Mesendoderm (in vitro differentiated cells): ENCODE measurements at regions not wholly inside any gene's neighbourhood (a gene's known extent, or its start where the extent isn't known, plus 50 kb on each side); places are given as distances from the start of the nearest gene placed in this dataset.

Source experiments
- DNase-seq: peaks from one replicate; pipeline ENCODE4 v3.0.0; 2013
- H2AK5ac ChIP-seq: 2 replicates; pipeline ENCODE4 v1.6.1; 2013; ENCODE audit warnings: low read length, inconsistent platforms
- H2BK120ac ChIP-seq: 2 replicates; pipeline ENCODE4 v1.6.1; 2013; ENCODE audit warnings: low read depth, mild to moderate bottlenecking, low read length, moderate library complexity, mixed read lengths
- H2BK15ac ChIP-seq: replicated peaks from 2 replicates; pipeline ENCODE4 v1.6.1; 2013; ENCODE audit warnings: low read depth, mild to moderate bottlenecking, moderate library complexity
- H2BK5ac ChIP-seq: 2 replicates; pipeline ENCODE4 v1.6.1; 2013; ENCODE audit warnings: low read length, inconsistent platforms
- H3K18ac ChIP-seq: 2 replicates; pipeline ENCODE4 v1.6.1; 2013; ENCODE audit warnings: mild to moderate bottlenecking, low read length, mixed read lengths
- H3K23ac ChIP-seq: one replicate; pipeline ENCODE4 v1.6.1; 2013; ENCODE audit warnings: low read length
- H3K27ac ChIP-seq: 2 replicates; pipeline ENCODE4 v1.5.1; 2013; ENCODE audit warnings: low read depth, mild to moderate bottlenecking, inconsistent platforms, low read length, moderate library complexity
- H3K27me3 ChIP-seq: 2 replicates; pipeline ENCODE4 v1.6.1; 2013; ENCODE audit warnings: low read length, control low read depth, mild to moderate bottlenecking, inconsistent platforms; ENCODE audit not compliant: insufficient read depth, poor library complexity
- H3K36me3 ChIP-seq: 2 replicates; pipeline ENCODE4 v1.6.1; 2013; ENCODE audit warnings: low read length, inconsistent platforms; ENCODE audit not compliant: control insufficient read depth, insufficient read depth
- H3K4ac ChIP-seq: one replicate; pipeline ENCODE4 v1.6.1; 2013; ENCODE audit warnings: low read depth, mild to moderate bottlenecking, low read length, moderate library complexity
- H3K4me1 ChIP-seq: 2 replicates; pipeline ENCODE4 v1.6.1; 2013; ENCODE audit warnings: low read depth, low read length, inconsistent platforms; ENCODE audit not compliant: control insufficient read depth
- H3K4me2 ChIP-seq: 2 replicates; pipeline ENCODE4 v1.6.1; 2013; ENCODE audit warnings: low read length
- H3K4me3 ChIP-seq: 2 replicates; pipeline ENCODE4 v1.5.1; 2013; ENCODE audit warnings: mild to moderate bottlenecking, low read length
- H3K56ac ChIP-seq: one replicate; pipeline ENCODE4 v1.6.1; 2013; ENCODE audit warnings: low read length
- H3K79me1 ChIP-seq: 2 replicates; pipeline ENCODE4 v1.6.1; 2013; ENCODE audit warnings: low read length, inconsistent platforms
- H3K79me2 ChIP-seq: 2 replicates; pipeline ENCODE4 v1.6.1; 2013; ENCODE audit warnings: mild to moderate bottlenecking, low read length; ENCODE audit not compliant: control insufficient read depth, insufficient read depth
- H3K9ac ChIP-seq: 2 replicates; pipeline ENCODE4 v1.6.1; 2013; ENCODE audit warnings: low read length, inconsistent platforms
- H4K5ac ChIP-seq: one replicate; pipeline ENCODE4 v1.6.1; 2013; ENCODE audit warnings: low read length
- H4K8ac ChIP-seq: one replicate; pipeline ENCODE4 v1.6.1; 2013; ENCODE audit warnings: low read depth, mild to moderate bottlenecking, control low read depth, low read length, moderate library complexity
- WGBS: extraction: QIAGEN DNeasy Blood & Tissue Kit; methylation state at CpG from one replicate; pipeline ENCODE4 v1.1.7; 2013; ENCODE audit warnings: low lambda C conversion rate, missing lambda C conversion rate; ENCODE audit not compliant: insufficient coverage; ENCODE audit errors: extremely low coverage; 5-methylcytosine and 5-hydroxymethylcytosine counted together

DNA sequence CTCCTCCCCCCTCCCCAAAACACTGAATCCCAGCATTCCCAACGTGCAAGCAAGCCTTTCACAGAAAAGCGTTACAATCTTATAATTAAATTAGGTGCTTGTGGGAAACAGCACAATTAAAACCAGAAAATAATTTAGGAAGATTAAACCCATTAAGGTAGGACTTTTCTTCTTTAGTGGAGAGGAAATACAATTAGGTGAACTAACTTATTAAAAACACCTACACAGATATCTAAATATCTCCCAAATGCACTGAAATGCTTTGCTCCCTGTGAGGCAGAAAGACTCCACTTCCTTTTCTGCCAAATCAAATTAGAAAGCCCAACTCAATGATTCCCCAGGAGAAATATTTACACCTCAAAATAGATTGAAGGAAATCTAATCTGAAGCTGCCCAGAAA lies 60.9 kb upstream of the ETS2 start:
- Histone ChIP-seq H2BK120ac (no peak overlapping the region), H4K5ac (no peak overlapping the region)

DNA sequence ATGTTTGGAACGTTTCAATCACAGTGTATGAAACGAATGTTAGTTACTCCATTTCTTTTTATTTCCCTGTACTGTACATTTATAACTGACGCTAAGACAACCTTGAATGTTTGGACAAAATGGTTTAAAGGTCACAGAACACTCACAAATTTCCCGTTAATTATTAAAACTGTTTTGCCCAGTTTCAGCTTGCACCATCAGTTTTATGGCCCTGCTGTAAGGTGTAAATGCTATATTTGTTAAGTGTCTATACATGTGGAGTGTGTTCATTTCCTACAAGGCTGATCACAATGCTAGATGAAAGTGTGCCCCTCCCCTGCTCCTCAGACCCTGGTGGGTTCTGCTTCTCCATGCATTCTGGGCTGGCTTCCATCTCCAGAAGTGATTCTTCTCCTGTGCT lies 57.9 kb upstream of the ETS2 start:
- no peak overlapping the region for H3K4me3 ChIP-seq
- no peaks in the 10 kb centered on the region for H3K36me3 ChIP-seq
- no peak overlapping the region for H4K8ac ChIP-seq
- H3K4me2 ChIP-seq = no peak overlapping the region
- H2BK120ac ChIP-seq = no peak overlapping the region
- DNase-seq = no peak
- no peaks in the 10 kb centered on the region for H3K27me3 ChIP-seq
- H3K27ac ChIP-seq = no peak overlapping the region
- H3K9ac ChIP-seq = no peak overlapping the region
- H3K4ac ChIP-seq = no peak overlapping the region
- no peaks in the 10 kb centered on the region for H3K4me1 ChIP-seq
- no CpG with 5 or more reads among the region's 4 CpGs for WGBS
- H3K18ac ChIP-seq = no peak overlapping the region
- H3K79me2 ChIP-seq = no peaks in the 10 kb centered on the region
- no peak overlapping the region for H4K5ac ChIP-seq
- no peak overlapping the region for H3K56ac ChIP-seq
- no peak overlapping the region for H3K23ac ChIP-seq
- no peak overlapping the region for H2AK5ac ChIP-seq
- no peak overlapping the region for H2BK15ac ChIP-seq
- no peak overlapping the region for H2BK5ac ChIP-seq
- no peaks in the 10 kb centered on the region for H3K79me1 ChIP-seq

More for the DNA sequence above, 60.9 kb upstream of the ETS2 start:
- Histone ChIP-seq H3K4me2 (no peak overlapping the region), H3K18ac (no peak overlapping the region), H3K36me3 (no peaks in the 10 kb centered on the region), H3K4ac (no peak overlapping the region), H2BK5ac (no peak overlapping the region), H3K27me3 (no peaks in the 10 kb centered on the region), H3K9ac (no peak overlapping the region), H3K4me3 (no peak overlapping the region), H4K8ac (no peak overlapping the region), H3K23ac (no peak overlapping the region), H3K79me2 (no peaks in the 10 kb centered on the region), H3K79me1 (no peaks in the 10 kb centered on the region), H3K56ac (no peak overlapping the region), H2AK5ac (no peak overlapping the region), H3K4me1 (no peaks in the 10 kb centered on the region), H3K27ac (no peak overlapping the region), H2BK15ac (no peak overlapping the region)
- DNase-seq = no peak
- no CpG with 5 or more reads among the region's 2 CpGs for whole genome bisulfite sequencing

DNA sequence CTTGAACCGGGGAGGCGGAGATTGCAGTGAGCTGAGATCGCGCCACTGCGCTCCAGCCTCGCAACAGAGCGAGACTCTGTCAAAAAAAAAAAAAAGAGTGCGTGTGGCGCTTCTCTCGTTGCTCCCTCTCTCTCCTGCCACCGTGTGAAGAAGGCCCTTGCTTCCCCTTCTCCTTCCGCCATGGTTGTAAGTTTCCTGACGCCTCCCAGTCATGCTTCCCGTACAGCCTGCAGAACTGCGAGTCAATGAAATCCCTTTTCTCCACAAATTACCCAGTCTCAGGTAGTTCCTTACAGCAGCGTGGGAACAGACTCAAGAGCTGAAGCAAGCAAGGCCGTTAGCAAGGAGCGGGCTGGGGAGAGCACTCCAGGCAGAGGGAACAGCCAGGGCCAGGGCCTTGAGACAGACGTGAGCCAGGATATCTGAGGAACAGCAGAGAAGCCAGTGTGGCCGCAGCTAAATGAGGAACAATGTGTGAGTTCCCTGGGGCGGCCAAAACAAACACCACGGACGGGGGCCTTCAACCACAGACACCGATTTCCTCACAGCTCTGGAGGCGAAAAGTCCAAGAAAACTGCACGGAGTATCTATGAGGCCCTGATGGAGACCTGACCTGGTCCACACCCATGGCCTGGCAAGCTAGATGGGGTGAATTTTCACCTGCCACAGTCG lies 54.2 kb upstream of the ETS2 start:
- no peak for DNase-seq
- no CpG with 5 or more reads among the region's 27 CpGs for WGBS

DNA sequence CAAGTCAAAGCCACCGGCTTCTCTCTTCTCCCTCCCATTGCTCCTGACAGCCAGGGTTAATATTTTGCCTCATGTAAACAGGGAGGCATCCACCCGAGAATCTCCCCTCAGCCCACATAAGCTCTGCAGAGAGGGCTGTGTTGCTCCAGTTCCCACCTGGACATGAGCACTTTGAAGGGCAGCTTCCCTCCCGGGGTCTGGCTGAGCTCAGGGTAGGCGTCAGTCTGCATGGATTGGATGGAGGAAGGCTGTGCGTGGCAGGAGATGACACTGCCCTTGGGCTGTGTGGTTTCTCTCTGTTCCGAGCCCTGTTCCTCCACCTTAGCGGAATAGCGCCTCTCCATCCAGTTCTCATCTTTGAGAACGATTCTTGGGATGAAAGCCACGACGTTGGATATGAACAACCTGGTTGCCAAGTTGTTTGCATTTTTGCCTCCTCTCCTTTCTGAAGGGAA lies 53.7 kb upstream of the ETS2 start:
- no peak overlapping the region for H2BK15ac ChIP-seq
- H3K79me2 ChIP-seq = no peaks in the 10 kb centered on the region
- WGBS = no CpG with 5 or more reads among the region's 11 CpGs
- H3K4me3 ChIP-seq = no peak overlapping the region
- H3K4me2 ChIP-seq = no peak overlapping the region
- H3K18ac ChIP-seq = no peak overlapping the region
- H3K79me1 ChIP-seq = no peaks in the 10 kb centered on the region
- H2BK120ac ChIP-seq = no peak overlapping the region
- no peak overlapping the region for H2BK5ac ChIP-seq
- no peaks in the 10 kb centered on the region for H3K36me3 ChIP-seq
- H4K8ac ChIP-seq = no peak overlapping the region
- H3K56ac ChIP-seq = no peak overlapping the region
- H4K5ac ChIP-seq = no peak overlapping the region
- no peak overlapping the region for H3K9ac ChIP-seq
- H3K27ac ChIP-seq = no peak overlapping the region
- no peaks in the 10 kb centered on the region for H3K4me1 ChIP-seq
- no peak overlapping the region for H3K4ac ChIP-seq
- no peak overlapping the region for H3K23ac ChIP-seq
- no peak for DNase-seq
- H2AK5ac ChIP-seq = no peak overlapping the region
- no peaks in the 10 kb centered on the region for H3K27me3 ChIP-seq

More for the DNA sequence above, 54.2 kb upstream of the ETS2 start:
- no peak overlapping the region for H2BK120ac ChIP-seq
- H4K8ac ChIP-seq = no peak overlapping the region
- no peak overlapping the region for H3K27ac ChIP-seq
- H3K4me1 ChIP-seq = no peaks in the 10 kb centered on the region
- H3K56ac ChIP-seq = no peak overlapping the region
- no peak overlapping the region for H2BK15ac ChIP-seq
- no peak overlapping the region for H3K18ac ChIP-seq
- H2BK5ac ChIP-seq = no peak overlapping the region
- H3K4ac ChIP-seq = no peak overlapping the region
- no peaks in the 10 kb centered on the region for H3K27me3 ChIP-seq
- H3K36me3 ChIP-seq = no peaks in the 10 kb centered on the region
- no peak overlapping the region for H2AK5ac ChIP-seq
- no peak overlapping the region for H3K4me2 ChIP-seq
- H3K79me2 ChIP-seq = no peaks in the 10 kb centered on the region
- H3K9ac ChIP-seq = no peak overlapping the region
- H3K23ac ChIP-seq = no peak overlapping the region
- no peak overlapping the region for H4K5ac ChIP-seq
- no peak overlapping the region for H3K4me3 ChIP-seq
- no peaks in the 10 kb centered on the region for H3K79me1 ChIP-seq

DNA sequence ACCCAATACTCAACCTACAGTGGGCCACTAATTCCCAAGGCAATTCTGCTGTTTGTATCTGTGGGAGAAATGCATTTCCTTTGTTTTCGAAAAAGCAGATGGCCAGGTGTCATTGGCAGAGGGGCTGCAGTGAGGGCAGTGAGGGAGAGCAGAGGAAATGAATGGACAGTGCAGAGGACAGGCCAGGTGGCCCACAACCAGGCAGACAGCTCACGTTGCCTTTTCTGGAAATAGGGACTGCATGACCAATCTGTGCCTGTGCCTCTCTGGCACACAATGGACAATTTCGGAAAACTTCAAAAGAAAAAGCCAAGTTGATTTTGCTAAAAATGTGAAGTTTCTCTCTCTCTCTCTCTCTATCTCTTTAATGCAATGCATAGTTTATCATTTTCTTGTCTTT lies 52.6 kb upstream of the ETS2 start:
- no peak overlapping the region for H3K4ac ChIP-seq
- no peak overlapping the region for H3K18ac ChIP-seq
- no peak overlapping the region for H3K4me3 ChIP-seq
- no peak overlapping the region for H3K27ac ChIP-seq
- H2BK15ac ChIP-seq = no peak overlapping the region
- no peak overlapping the region for H3K9ac ChIP-seq
- WGBS = no CpG with 5 or more reads among the region's 3 CpGs
- no peaks in the 10 kb centered on the region for H3K36me3 ChIP-seq
- no peak overlapping the region for H2BK5ac ChIP-seq
- H2AK5ac ChIP-seq = no peak overlapping the region
- no peak for DNase-seq
- H4K8ac ChIP-seq = no peak overlapping the region
- no peak overlapping the region for H2BK120ac ChIP-seq
- H3K79me1 ChIP-seq = no peaks in the 10 kb centered on the region
- no peak overlapping the region for H3K4me2 ChIP-seq
- no peak overlapping the region for H3K56ac ChIP-seq
- no peaks in the 10 kb centered on the region for H3K4me1 ChIP-seq
- no peak overlapping the region for H4K5ac ChIP-seq
- no peaks in the 10 kb centered on the region for H3K79me2 ChIP-seq
- no peak overlapping the region for H3K23ac ChIP-seq
- no peaks in the 10 kb centered on the region for H3K27me3 ChIP-seq

DNA sequence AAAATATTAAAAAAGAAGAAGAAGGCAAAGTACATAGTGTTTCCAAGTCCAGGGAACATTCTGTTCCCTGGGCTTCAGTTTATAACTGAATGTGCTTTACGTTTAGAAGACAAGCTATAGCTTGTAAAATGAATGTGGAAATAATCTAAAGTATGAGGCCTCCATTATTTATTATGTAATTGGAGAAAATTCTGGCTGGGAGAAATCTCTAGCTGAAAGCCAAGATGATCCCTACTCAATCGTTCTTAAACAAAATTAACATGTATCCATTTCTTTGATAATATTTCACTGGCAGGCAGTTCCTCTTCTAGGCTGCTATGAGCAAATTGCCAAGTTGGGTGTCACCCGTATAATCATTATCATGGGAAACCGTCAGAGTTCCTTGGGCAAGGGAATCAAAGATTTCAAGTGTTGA lies 52.2 kb upstream of the ETS2 start:
- H3K4me3 ChIP-seq = no peak overlapping the region
- no peaks in the 10 kb centered on the region for H3K27me3 ChIP-seq
- H3K4me1 ChIP-seq = no peaks in the 10 kb centered on the region
- no peak overlapping the region for H2BK5ac ChIP-seq
- H3K9ac ChIP-seq = no peak overlapping the region
- no peak overlapping the region for H3K4ac ChIP-seq
- no peaks in the 10 kb centered on the region for H3K36me3 ChIP-seq
- DNase-seq = no peak
- H2AK5ac ChIP-seq = no peak overlapping the region
- H3K79me1 ChIP-seq = no peaks in the 10 kb centered on the region
- no peaks in the 10 kb centered on the region for H3K79me2 ChIP-seq
- H2BK120ac ChIP-seq = no peak overlapping the region
- H4K5ac ChIP-seq = no peak overlapping the region
- no peak overlapping the region for H3K23ac ChIP-seq
- H2BK15ac ChIP-seq = no peak overlapping the region
- no peak overlapping the region for H3K4me2 ChIP-seq
- no peak overlapping the region for H3K27ac ChIP-seq
- no CpG with 5 or more reads among the region's 4 CpGs for whole genome bisulfite sequencing
- H3K18ac ChIP-seq = no peak overlapping the region
- H4K8ac ChIP-seq = no peak overlapping the region
- H3K56ac ChIP-seq = no peak overlapping the region
